ENCODE measurements at regions not wholly inside any gene's neighbourhood (a gene's known extent, or its start where the extent isn't known, plus 50 kb on each side); places are given as distances from the start of the nearest gene placed in this dataset.

GRCh38 chr5:125203912-125204311, 457.5 kb upstream of the ZNF608 start:
- no peak for DNase-seq (ENCODE audit: extremely low spot score)
- no peak overlapping the region for H3K4me3 ChIP-seq (ENCODE audit: low read depth, low read length)
- no peaks in the 10 kb centered on the region for H3K4me1 ChIP-seq (ENCODE audit: insufficient read depth)
- 98% methylated on average over 2 of the region's 2 CpGs for WGBS
- H3K27ac ChIP-seq (ENCODE audit: low read depth) = no peak overlapping the region
- H3K36me3 ChIP-seq (ENCODE audit: insufficient read depth) = no peaks in the 10 kb centered on the region

GRCh38 chr5:125205601-125206225, 459.3 kb upstream of the ZNF608 start:
- WGBS = 72% methylated on average over 6 of the region's 6 CpGs
- no peak overlapping the region for H3K27ac ChIP-seq (ENCODE audit: low read depth)

DNA sequence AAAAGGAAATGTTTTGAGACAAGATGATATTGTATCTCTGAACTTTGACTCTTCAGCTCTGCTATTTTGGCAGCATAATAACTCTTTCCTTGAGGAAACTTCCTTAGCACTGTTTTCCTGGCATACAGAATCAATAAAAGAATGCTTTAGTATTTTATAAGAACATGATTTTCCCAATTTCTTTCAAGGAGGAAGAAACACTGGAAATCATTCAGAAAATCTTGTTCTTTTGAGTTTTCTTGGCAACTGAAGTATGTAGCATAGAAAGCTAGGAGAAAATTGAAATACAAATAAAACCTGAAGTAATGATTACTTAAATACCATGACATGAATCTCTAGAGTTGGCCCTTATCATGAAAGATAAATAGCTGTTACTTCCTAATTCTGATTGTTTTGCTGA, 461.4 kb upstream of the ZNF608 start:
- Histone ChIP-seq H3K4me3 (ENCODE audit: low read depth, low read length) (no peak overlapping the region), H3K27ac (ENCODE audit: low read depth) (no peak overlapping the region), H3K36me3 (ENCODE audit: insufficient read depth) (no peaks in the 10 kb centered on the region), H3K4me1 (ENCODE audit: insufficient read depth) (no peaks in the 10 kb centered on the region)
- DNase-seq (ENCODE audit: extremely low spot score) = no peak

More at GRCh38 chr5:125205601-125206225, 459.3 kb upstream of the ZNF608 start:
- no peaks in the 10 kb centered on the region for H3K36me3 ChIP-seq (ENCODE audit: insufficient read depth)
- no peak overlapping the region for H3K4me3 ChIP-seq (ENCODE audit: low read depth, low read length)
- no peak for DNase-seq (ENCODE audit: extremely low spot score)
- no peaks in the 10 kb centered on the region for H3K4me1 ChIP-seq (ENCODE audit: insufficient read depth)

- DNase-seq (ENCODE audit: extremely low spot score) = no peak
- no peak overlapping the region for H3K27ac ChIP-seq (ENCODE audit: low read depth)
- no peaks in the 10 kb centered on the region for H3K4me1 ChIP-seq (ENCODE audit: insufficient read depth)
- no peak overlapping the region for H3K4me3 ChIP-seq (ENCODE audit: low read depth, low read length)
- H3K36me3 ChIP-seq (ENCODE audit: insufficient read depth) = no peaks in the 10 kb centered on the region
- 93% methylated on average over 2 of the region's 2 CpGs for WGBS
Observed at GRCh38 chr5:125209650-125210049, 463.2 kb upstream of the ZNF608 start.

- no peak for DNase-seq (ENCODE audit: extremely low spot score)
- H3K36me3 ChIP-seq (ENCODE audit: insufficient read depth) = no peaks in the 10 kb centered on the region
- no peak overlapping the region for H3K27ac ChIP-seq (ENCODE audit: low read depth)
- WGBS = 55% methylated on average over 1 of the region's 1 CpG
- H3K4me3 ChIP-seq (ENCODE audit: low read depth, low read length) = no peak overlapping the region
- no peaks in the 10 kb centered on the region for H3K4me1 ChIP-seq (ENCODE audit: insufficient read depth)
Observed at GRCh38 chr5:125210242-125210947, 464.0 kb upstream of the ZNF608 start.

DNA sequence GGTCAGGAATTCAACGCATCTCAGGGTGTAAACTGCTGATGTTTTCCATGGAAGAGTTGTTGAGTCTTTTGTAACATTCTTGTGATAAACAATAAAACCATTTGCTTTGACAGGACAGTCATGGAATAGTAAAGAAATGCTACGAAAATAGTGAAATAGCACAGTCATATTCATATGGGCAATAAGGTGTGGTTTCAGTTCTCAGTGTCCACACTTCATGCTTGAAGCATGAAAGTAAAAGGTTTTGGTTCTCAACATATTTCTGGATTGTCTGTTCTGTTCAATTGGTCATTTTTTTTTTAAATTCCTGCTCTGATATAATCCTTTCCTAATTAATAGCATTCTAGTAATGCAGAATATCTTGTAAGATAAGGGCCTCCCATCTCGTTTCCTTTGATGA, 467.6 kb upstream of the ZNF608 start:
- Histone ChIP-seq H3K27ac (ENCODE audit: low read depth) (no peak overlapping the region), H3K4me1 (ENCODE audit: insufficient read depth) (no peaks in the 10 kb centered on the region), H3K4me3 (ENCODE audit: low read depth, low read length) (no peak overlapping the region), H3K36me3 (ENCODE audit: insufficient read depth) (no peaks in the 10 kb centered on the region)
- DNase-seq (ENCODE audit: extremely low spot score) = no peak
- 86% methylated on average over 3 of the region's 3 CpGs for WGBS

GRCh38 chr5:125215593-125215992, 469.2 kb upstream of the ZNF608 start:
- no peak overlapping the region for H3K27ac ChIP-seq (ENCODE audit: low read depth)
- DNase-seq (ENCODE audit: extremely low spot score) = no peak
- H3K36me3 ChIP-seq (ENCODE audit: insufficient read depth) = no peaks in the 10 kb centered on the region
- WGBS = 96% methylated on average over 1 of the region's 1 CpG
- H3K4me3 ChIP-seq (ENCODE audit: low read depth, low read length) = no peak overlapping the region
- no peaks in the 10 kb centered on the region for H3K4me1 ChIP-seq (ENCODE audit: insufficient read depth)

GRCh38 chr5:125219710-125220109, 473.3 kb upstream of the ZNF608 start:
- DNase-seq (ENCODE audit: extremely low spot score) = no peak
- Histone ChIP-seq H3K4me3 (ENCODE audit: low read depth, low read length) (no peak overlapping the region), H3K27ac (ENCODE audit: low read depth) (no peak overlapping the region), H3K36me3 (ENCODE audit: insufficient read depth) (no peaks in the 10 kb centered on the region), H3K4me1 (ENCODE audit: insufficient read depth) (no peaks in the 10 kb centered on the region)

DNA sequence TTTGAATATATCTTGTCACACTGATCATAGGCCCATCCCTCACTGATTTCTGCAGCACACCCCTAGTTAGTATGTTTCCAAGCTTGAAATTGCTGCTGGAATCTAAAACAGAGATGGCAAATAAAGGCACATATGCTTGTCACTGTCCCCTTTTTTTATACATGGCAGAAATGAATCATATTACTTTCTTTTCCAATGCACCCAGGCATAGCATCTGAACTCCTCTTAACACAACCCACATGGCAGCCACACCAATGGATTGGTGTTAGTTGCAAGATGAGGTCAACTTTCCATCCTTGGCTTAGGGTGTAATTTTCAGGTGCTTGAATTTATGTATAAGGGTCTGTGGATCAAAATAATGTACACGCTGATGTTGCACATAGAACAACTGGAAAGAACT, 473.8 kb upstream of the ZNF608 start:
- WGBS = 94% methylated on average over 1 of the region's 1 CpG
- Histone ChIP-seq H3K27ac (ENCODE audit: low read depth) (no peak overlapping the region), H3K36me3 (ENCODE audit: insufficient read depth) (no peaks in the 10 kb centered on the region), H3K4me3 (ENCODE audit: low read depth, low read length) (no peak overlapping the region), H3K4me1 (ENCODE audit: insufficient read depth) (no peaks in the 10 kb centered on the region)
- no peak for DNase-seq (ENCODE audit: extremely low spot score)

GRCh38 chr5:125222597-125223240, 476.3 kb upstream of the ZNF608 start:
- no peaks in the 10 kb centered on the region for H3K4me1 ChIP-seq (ENCODE audit: insufficient read depth)
- DNase-seq (ENCODE audit: extremely low spot score) = no peak
- no peak overlapping the region for H3K27ac ChIP-seq (ENCODE audit: low read depth)
- H3K4me3 ChIP-seq (ENCODE audit: low read depth, low read length) = no peak overlapping the region
- WGBS = 78% methylated on average over 7 of the region's 7 CpGs
- H3K36me3 ChIP-seq (ENCODE audit: insufficient read depth) = no peaks in the 10 kb centered on the region

- Histone ChIP-seq H3K27ac (ENCODE audit: low read depth) (no peak overlapping the region), H3K4me3 (ENCODE audit: low read depth, low read length) (no peak overlapping the region), H3K4me1 (ENCODE audit: insufficient read depth) (no peaks in the 10 kb centered on the region), H3K36me3 (ENCODE audit: insufficient read depth) (no peaks in the 10 kb centered on the region)
- 36% methylated on average over 2 of the region's 2 CpGs for WGBS
- no peak for DNase-seq (ENCODE audit: extremely low spot score)
Observed at GRCh38 chr5:125225424-125225823, 479.0 kb upstream of the ZNF608 start.

DNA sequence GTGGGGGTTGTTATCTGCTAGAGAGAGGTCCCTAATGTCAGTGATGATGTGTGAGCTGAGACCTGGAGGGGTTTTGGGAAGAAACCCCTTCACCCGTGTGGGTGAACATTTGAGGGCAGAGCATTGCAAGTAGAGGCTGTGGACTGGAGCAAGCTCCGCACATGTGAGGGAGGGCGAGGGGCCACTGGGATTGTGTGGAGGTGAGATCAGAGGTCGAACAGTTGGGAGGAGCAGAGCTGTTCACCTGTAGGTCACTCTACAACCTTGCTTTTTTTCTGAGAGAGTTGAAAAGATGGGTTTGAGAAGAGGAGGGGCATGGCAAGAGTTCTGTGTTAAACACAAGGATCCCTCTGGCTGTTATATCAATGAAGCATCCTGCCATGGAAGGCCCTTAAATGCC, 480.4 kb upstream of the ZNF608 start:
- 90% methylated on average over 4 of the region's 4 CpGs for WGBS
- Histone ChIP-seq H3K36me3 (ENCODE audit: insufficient read depth) (no peaks in the 10 kb centered on the region), H3K27ac (ENCODE audit: low read depth) (no peak overlapping the region), H3K4me1 (ENCODE audit: insufficient read depth) (no peaks in the 10 kb centered on the region), H3K4me3 (ENCODE audit: low read depth, low read length) (no peak overlapping the region)
- no peak for DNase-seq (ENCODE audit: extremely low spot score)

GRCh38 chr5:125227333-125228095, 481.1 kb upstream of the ZNF608 start:
- H3K4me1 ChIP-seq (ENCODE audit: insufficient read depth) = no peaks in the 10 kb centered on the region
- no peak overlapping the region for H3K27ac ChIP-seq (ENCODE audit: low read depth)
- no peak overlapping the region for H3K4me3 ChIP-seq (ENCODE audit: low read depth, low read length)
- DNase-seq (ENCODE audit: extremely low spot score) = no peak
- 90% methylated on average over 7 of the region's 7 CpGs for WGBS
- no peaks in the 10 kb centered on the region for H3K36me3 ChIP-seq (ENCODE audit: insufficient read depth)

All from urinary bladder (tissue), 3 donors.